GM21447 (cell line): ENCODE measurements at regions not wholly inside any gene's neighbourhood (a gene's known extent, or its start where the extent isn't known, plus 50 kb on each side); places are given as distances from the start of the nearest gene placed in this dataset.

Source experiments
- ATAC-seq: cut with Tn5 transposase; IDR thresholded peaks from one replicate; pipeline ENCODE4 v1.9.1; 2021; ENCODE audit not compliant: unreplicated experiment

- ATAC-seq: no peak
Observed at GRCh38 chr7:67738958-67739357, 742.3 kb downstream of the TYW1 start.

GRCh38 chr7:67743501-67743900 lies 746.9 kb downstream of the TYW1 start:
- no peak for ATAC-seq

GRCh38 chr7:67752227-67752626 lies 755.6 kb downstream of the TYW1 start:
- no peak for ATAC-seq

- no peak for ATAC-seq
Observed at GRCh38 chr7:67753891-67754290, 757.3 kb downstream of the TYW1 start.

GRCh38 chr7:67754651-67755050 lies 758.0 kb downstream of the TYW1 start:
- ATAC-seq: no peak

GRCh38 chr7:67758551-67758950 lies 761.9 kb downstream of the TYW1 start:
- no peak for ATAC-seq

- no peak for ATAC-seq
Observed at GRCh38 chr7:67760971-67761370, 764.3 kb downstream of the TYW1 start.

- no peak for ATAC-seq
Observed at GRCh38 chr7:67762516-67762915, 765.9 kb downstream of the TYW1 start.

- no peak for ATAC-seq
Observed at GRCh38 chr7:67764289-67764688, 767.7 kb downstream of the TYW1 start.

GRCh38 chr7:67765481-67766175 lies 769.0 kb downstream of the TYW1 start:
- ATAC-seq: no peak

- ATAC-seq: no peak
Observed at GRCh38 chr7:67766906-67767410, 770.3 kb downstream of the TYW1 start.

- ATAC-seq: no peak
Observed at GRCh38 chr7:67771846-67772605, 775.4 kb downstream of the TYW1 start.

- ATAC-seq: no peak
Observed at GRCh38 chr7:67773081-67773480, 776.4 kb downstream of the TYW1 start.

- no peak for ATAC-seq
Observed at GRCh38 chr7:67777119-67777518, 780.5 kb downstream of the TYW1 start.

GRCh38 chr7:67781841-67782240 lies 785.2 kb downstream of the TYW1 start:
- no peak for ATAC-seq

GRCh38 chr7:67786021-67786420 lies 789.4 kb downstream of the TYW1 start:
- no peak for ATAC-seq

- ATAC-seq: no peak
Observed at GRCh38 chr7:67788669-67789068, 792.0 kb downstream of the TYW1 start.

- ATAC-seq: no peak
Observed at GRCh38 chr7:67791918-67792317, 795.3 kb downstream of the TYW1 start.

- ATAC-seq: no peak
Observed at GRCh38 chr7:67794544-67794943, 797.9 kb downstream of the TYW1 start.

GRCh38 chr7:67803789-67804188 lies 807.2 kb downstream of the TYW1 start:
- ATAC-seq: no peak

- ATAC-seq: no peak
Observed at GRCh38 chr7:67805921-67806471, 809.4 kb downstream of the TYW1 start.

GRCh38 chr7:67807826-67808225 lies 811.2 kb downstream of the TYW1 start:
- ATAC-seq: no peak
